GM03348 (cell line): ENCODE measurements at regions not wholly inside any gene's neighbourhood (a gene's known extent, or its start where the extent isn't known, plus 50 kb on each side); places are given as distances from the start of the nearest gene placed in this dataset.
"Not testable (repeated sequence)": the region's sequence is repeated elsewhere in the genome, so short reads cannot be mapped to it uniquely, and the experiment has no call there.

Source experiments
- DNase-seq: peaks from one replicate; pipeline ENCODE4 v3.0.0; 2012; ENCODE audit warnings: low spot score

GRCh38 chr6:6867404-6867799, 240.4 kb upstream of the RREB1 start:
- no peak for DNase-seq

- no peak for DNase-seq
Measured at GRCh38 chr6:6869094-6869493, 238.7 kb upstream of the RREB1 start.

- DNase-seq, result no peak
Measured at GRCh38 chr6:6870921-6871320, 236.8 kb upstream of the RREB1 start.

GRCh38 chr6:6872459-6873344, 235.1 kb upstream of the RREB1 start:
- no peak for DNase-seq

GRCh38 chr6:6873778-6874177, 234.0 kb upstream of the RREB1 start:
- DNase-seq, result no peak

DNA sequence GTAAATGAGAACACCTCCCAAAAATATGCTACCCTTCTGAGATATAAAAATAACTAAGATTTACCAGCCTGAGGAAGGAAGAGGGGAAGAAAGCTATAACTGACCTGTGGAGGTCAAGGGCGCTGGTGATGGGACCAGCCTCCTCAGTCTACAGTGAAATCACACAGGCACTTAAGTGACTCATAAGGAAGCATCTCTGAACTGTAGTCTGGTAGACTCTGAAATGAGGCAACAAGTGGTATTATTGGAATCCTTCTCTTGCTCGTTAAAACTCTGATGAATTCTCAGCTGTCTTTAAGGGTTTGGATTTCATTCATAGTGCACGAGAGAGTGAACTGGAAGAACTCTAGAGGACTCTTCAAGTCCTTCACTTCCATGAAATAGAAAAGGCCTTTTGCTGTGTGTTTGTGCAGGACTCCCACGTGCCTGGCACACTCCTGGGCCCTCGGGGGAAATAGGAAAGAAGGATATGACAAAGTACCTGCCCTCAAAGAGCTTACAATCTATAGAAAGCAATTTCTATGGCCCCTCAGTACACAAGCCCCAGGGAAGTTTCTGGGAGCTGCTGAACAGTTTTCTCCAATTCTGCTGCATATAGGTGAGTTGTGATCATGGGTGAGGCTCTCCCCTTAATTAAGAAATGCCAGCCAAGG, 231.8 kb upstream of the RREB1 start:
- DNase-seq, result peak; percentile 88

DNA sequence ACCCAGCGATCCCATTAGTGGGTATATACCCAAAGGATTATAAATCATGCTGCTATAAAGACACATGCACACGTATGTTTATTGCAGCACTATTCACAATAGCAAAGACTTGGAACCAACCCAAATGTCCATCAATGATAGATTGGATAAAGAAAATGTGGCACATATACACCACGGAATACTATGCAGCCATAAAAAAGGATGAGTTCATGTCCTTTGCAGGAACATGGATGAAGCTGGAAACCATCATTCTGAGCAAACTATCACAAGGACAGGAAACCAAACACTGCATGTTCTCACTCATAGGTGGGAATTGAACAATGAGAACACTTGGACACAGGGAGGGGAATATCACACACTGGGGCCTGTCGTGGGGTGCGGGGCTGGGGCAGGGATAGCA, 230.0 kb upstream of the RREB1 start:
- DNase-seq, result not testable (repeated sequence)

DNA sequence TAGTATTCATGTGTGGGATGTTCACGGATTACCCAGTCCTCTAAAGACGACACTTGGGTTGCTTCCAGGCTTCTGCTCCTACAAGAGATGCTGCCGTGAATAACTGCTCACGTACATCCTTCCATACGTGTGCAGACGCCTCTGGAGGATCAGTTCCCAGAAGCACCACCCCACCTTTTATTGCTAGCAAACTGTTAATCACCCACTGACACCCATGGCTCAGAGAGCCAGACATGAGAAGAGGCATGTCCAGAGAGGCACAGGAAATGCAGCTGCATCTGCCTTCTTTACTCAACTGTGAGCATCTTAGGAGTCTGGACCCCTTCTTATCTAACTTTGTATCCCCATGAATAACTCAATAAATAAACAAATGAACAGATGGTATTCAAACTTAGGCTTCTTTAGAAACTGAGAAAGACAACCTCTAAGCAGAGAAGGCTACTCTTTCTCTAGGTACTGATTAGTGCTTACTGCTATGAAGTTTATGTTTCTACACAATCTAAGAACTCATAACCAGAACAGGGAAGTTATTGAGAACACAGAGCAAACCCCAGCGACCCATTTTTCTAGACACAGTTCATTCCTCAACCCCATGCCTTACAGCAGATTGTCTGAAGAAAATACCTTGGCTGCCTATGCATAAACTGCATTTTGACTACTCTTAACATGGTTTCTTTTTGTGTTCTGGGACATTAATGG, 228.7 kb upstream of the RREB1 start:
- DNase-seq, result no peak

- not testable (repeated sequence) for DNase-seq
Measured at GRCh38 chr6:6879586-6879974, 228.2 kb upstream of the RREB1 start.

DNA sequence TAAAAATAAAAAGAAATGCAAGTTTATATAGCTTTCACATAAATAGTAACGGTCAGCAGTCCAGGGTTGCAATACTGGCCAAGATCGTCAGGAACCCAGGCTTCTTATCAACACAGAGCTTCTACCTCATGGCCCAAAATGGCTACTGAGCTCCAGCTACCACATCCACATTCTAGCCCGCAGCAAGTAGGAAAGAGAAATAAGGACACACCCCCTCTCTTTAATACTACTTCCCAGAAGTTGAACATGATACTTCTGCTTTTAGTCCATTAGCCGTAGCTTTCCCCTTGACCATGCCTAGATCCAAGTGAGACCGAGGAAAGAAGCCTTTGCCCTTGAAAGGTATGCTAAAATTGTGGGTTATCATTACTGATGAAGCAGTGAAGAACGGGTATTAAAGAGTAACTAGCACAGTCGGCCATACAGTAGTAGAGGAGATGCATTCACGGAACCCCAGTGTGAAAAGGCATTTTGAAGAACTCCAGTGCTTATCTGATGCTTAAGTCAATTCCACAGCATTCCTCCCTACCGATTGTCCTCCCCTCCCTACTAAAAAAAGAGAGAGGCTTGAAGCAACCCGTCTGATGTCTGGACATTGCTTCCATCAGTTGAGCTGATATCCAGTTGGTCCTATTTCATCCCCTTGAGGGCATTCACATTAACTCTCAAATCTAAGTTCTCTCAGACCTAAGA, 226.9 kb upstream of the RREB1 start:
- no peak for DNase-seq

DNA sequence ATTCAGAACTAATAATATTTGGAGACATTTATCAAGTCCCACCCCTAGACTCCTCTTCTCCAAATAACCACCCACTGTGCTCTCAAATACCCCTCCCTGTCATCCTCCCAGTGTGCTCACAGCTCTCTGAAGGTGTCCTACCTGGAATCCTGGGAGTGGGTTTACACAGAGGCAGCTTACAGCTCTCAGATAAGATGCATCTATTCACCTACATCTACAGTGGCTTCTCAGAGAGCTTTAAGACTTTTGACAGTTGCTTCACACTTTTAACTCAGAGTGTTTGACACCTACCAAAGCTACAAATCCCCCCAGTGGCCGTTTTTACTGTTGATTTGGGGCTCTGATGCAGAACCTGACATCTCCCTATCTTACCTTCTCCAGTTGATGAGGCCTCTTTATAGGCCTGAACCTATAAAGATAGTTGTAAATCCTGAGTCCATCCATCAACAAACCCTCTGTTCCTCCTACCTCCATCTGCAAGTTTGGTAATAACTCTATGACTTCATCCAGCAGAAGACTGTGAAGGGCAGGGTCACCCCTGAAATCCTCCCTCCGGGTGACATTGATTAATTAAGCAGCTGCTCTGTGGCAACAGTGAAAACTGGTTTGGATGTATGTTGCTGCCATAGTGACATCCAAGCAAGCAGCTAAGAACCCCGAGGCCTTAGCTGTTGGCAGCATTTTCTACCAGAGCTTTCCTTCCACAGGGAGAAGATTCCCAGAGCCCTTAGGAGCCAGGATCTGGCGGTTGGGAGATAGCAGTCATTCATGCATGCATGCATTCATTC, 226.1 kb upstream of the RREB1 start:
- no peak for DNase-seq

DNA sequence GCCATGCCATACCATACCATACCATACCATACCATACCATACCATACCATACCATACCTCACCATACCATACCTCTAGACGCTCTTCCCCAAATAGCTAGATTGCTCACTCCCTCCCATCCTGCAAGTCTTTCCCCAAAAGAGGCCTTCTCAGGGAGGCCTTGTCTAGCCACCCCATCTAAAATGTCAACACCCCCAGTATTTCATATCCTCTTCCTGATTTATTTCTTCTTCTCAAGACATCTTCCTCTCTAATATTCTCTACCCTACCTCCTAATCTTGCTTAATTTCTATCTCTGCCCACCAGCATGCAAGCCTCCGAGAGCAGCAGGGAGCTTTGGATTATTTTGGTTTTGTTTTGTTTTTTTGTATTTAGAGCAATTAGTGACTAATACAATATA, 225.2 kb upstream of the RREB1 start:
- DNase-seq, result no peak

DNA sequence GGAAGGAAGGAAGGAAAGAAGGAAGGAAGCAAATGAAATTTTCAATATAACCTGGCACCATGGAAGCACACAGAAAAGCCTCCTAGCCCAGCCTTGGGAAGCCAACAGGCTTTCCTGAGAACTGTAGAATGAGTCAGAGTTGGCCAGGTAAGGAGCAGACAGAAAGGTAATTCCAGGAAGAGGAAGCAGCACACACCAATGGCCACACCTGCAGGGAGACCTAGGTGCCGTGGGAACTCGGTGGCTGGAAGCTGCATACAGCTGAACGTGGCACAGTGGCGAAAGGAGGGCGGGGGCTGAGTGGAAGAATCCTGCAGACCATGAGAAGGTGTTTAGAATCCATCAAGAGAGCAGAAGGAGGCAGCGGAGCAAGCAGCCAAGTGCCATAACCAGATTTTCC, 224.8 kb upstream of the RREB1 start:
- DNase-seq, result no peak

- peak; percentile 19 for DNase-seq
Measured at GRCh38 chr6:6884193-6884627, 223.6 kb upstream of the RREB1 start.

GRCh38 chr6:6884916-6885315, 222.8 kb upstream of the RREB1 start:
- DNase-seq, result no peak

- no peak for DNase-seq
Measured at GRCh38 chr6:6885521-6886170, 222.1 kb upstream of the RREB1 start.

DNA sequence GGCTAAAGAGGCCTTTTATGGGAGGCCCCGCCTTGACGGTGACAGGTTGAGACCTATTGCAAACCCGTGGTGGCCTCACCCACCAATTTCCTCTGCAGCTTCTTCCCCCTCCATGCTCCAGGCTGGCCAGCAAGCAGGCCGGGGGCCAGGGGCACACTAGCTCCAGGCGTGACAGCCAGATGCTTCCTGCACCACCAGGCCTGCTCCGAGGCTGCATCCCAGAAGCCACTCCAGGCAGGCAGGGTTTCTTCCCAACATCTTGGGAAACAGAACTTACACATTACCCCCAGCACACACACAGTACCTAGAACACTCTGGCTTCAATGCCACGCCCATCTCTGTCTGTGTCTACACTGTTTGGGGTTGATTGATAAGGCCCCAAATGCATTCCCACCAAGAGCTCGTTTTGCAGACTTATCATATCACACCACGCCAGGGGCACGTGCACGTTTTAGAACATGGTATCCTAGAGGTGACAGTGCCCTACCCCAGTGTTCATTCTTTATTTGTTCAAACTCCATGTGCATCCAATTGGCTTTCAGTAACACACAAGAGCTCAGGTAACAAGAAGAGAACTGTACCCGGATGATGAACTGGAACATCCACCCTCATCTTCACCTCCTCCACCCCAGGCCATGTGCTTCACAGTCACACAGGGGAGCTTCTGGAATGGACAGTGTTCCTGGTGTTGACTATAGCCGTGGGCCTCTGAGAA, 221.4 kb upstream of the RREB1 start:
- no peak for DNase-seq

GRCh38 chr6:6886886-6887285, 220.9 kb upstream of the RREB1 start:
- DNase-seq, result no peak

DNA sequence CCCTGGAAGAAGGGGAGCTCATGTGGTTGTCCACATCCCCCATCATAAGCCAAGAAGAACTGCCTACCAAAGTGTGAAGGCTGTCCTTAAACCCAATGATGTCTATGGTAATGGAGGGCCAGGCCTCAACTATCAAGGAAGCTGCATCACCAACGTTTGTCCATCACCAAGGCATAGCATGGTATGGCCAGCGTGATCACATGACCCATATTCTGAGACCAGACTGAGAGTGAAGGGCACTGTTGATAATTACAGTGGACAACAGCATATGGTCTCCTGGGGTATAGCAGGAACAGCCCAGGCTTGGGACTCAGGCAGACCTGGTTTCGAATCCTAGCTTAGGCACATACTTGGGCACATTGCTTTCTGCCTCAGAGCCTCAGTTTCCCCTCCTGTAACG, 218.2 kb upstream of the RREB1 start:
- no peak for DNase-seq

GRCh38 chr6:6890400-6890858, 217.3 kb upstream of the RREB1 start:
- peak; percentile 52 for DNase-seq
